Gastroesophageal sphincter (tissue), 4 donors: ENCODE measurements at regions not wholly inside any gene's neighbourhood (a gene's known extent, or its start where the extent isn't known, plus 50 kb on each side); places are given as distances from the start of the nearest gene placed in this dataset.

Source experiments
- ATAC-seq: fragments of 150-250 bp; one replicate; pipeline ENCODE4 v1.9.1; 2016; ENCODE audit warnings: mild to moderate bottlenecking, moderate library complexity
- H3K27ac ChIP-seq, 4 donors: fragments of 200-600 bp; sonication (generic) in 3 of 4; 1 replicate in 3 of 4; 2 replicates in 1 of 4; pipeline ENCODE4 v1.5.1; 2016 to 2019
- H3K27me3 ChIP-seq: fragments of 200-600 bp; sonication (generic); one replicate; pipeline ENCODE4 v1.5.1; 2019
- H3K36me3 ChIP-seq, 2 donors: fragments of 200-600 bp; sonication (generic); one replicate each; pipeline ENCODE4 v1.5.1; 2019; ENCODE audit warnings: control low read depth in 1 of 2
- H3K4me1 ChIP-seq, 3 donors: fragments of 200-600 bp; sonication (generic); 1 replicate in 2 of 3; 2 replicates in 1 of 3; pipeline ENCODE4 v1.5.1; 2016 to 2019; ENCODE audit warnings: control low read depth in 2 of 3
- H3K4me3 ChIP-seq, 2 donors: fragments of 200-600 bp; sonication (generic); one replicate each; pipeline ENCODE4 v1.5.1; 2019; ENCODE audit warnings: mild to moderate bottlenecking in 1 of 2, moderate library complexity in 1 of 2
- H3K9me3 ChIP-seq, 3 donors: fragments of 200-600 bp; sonication (generic); one replicate each; pipeline ENCODE4 v1.5.1; 2017 to 2019; ENCODE audit warnings: control low read depth in 2 of 3
- EP300 ChIP-seq: sonication (generic); formaldehyde crosslinking; IDR thresholded peaks from one replicate; pipeline ENCODE4 v1.6.1; 2017; ENCODE audit warnings: antibody characterized with exemption, mild to moderate bottlenecking
- POLR2A ChIP-seq, 2 donors: fragments of 450-650 bp; IDR thresholded peaks; one replicate each; pipeline ENCODE4 v1.6.1; 2017; ENCODE audit warnings: antibody characterized with exemption in 2 of 2, mild to moderate bottlenecking in 2 of 2, moderate library complexity in 1 of 2
- POLR2AphosphoS5 ChIP-seq: sonication (generic); formaldehyde crosslinking; IDR thresholded peaks from one replicate; pipeline ENCODE4 v1.6.1; 2017; ENCODE audit warnings: antibody characterized with exemption
- WGBS, 2 donors: methylation state at CpG; one replicate each; pipeline ENCODE4 v1.1.5; 2018; ENCODE audit warnings: low coverage in 1 of 2; 5-methylcytosine and 5-hydroxymethylcytosine counted together
- TF ChIP-seq, protein P1 (sequence below), 4 experiments: fragments of 200-600 bp in 2 of 4; fragments of 450-650 bp in 2 of 4; sonication (generic) in 1 of 4; IDR thresholded peaks; one replicate each; pipeline ENCODE4 v1.5.1; 2017 to 2019; ENCODE audit warnings: antibody characterized with exemption in 4 of 4, mild to moderate bottlenecking in 2 of 4, moderate library complexity in 2 of 4

DNA sequence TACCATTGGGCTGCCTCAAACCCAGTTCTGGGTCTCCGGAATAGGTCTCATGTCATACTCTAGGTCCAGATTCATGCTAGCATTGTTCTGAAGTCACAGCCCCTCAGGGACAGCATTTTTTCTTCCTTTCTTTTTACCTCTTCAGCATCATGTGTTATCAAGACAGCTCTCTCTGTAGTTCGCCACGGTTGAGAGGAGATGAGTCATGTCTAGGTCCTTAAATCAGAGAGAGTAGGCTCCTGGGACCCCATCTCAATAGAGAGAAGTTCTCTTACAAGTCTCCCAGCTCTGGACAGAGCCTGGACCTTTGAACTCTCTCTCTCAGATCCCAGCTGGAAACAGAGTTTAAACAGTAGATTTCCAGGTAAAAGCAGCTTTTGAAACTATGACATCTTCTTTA is 332.4 kb upstream of the CD180 start:
- Histone ChIP-seq H3K4me1 (no peaks in the 10 kb centered on the region), H3K9me3 (no peaks in the 10 kb centered on the region), H3K36me3 (no peaks in the 10 kb centered on the region), H3K27ac (no peak overlapping the region), H3K27me3 (no peaks in the 10 kb centered on the region), H3K4me3 (no peak overlapping the region)
- 79 to 88% methylated on average over 3 of the region's 3 CpGs for WGBS, 2 donors
- ATAC-seq = no peak
- TF ChIP-seq, protein P1, sequence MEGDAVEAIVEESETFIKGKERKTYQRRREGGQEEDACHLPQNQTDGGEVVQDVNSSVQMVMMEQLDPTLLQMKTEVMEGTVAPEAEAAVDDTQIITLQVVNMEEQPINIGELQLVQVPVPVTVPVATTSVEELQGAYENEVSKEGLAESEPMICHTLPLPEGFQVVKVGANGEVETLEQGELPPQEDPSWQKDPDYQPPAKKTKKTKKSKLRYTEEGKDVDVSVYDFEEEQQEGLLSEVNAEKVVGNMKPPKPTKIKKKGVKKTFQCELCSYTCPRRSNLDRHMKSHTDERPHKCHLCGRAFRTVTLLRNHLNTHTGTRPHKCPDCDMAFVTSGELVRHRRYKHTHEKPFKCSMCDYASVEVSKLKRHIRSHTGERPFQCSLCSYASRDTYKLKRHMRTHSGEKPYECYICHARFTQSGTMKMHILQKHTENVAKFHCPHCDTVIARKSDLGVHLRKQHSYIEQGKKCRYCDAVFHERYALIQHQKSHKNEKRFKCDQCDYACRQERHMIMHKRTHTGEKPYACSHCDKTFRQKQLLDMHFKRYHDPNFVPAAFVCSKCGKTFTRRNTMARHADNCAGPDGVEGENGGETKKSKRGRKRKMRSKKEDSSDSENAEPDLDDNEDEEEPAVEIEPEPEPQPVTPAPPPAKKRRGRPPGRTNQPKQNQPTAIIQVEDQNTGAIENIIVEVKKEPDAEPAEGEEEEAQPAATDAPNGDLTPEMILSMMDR (IDR thresholded peaks at IDR 0.05) = no peak
- no peak for TF ChIP-seq POLR2A (IDR thresholded peaks at IDR 0.05)
- no peak for TF ChIP-seq POLR2AphosphoS5
- TF ChIP-seq EP300 = no peak

DNA sequence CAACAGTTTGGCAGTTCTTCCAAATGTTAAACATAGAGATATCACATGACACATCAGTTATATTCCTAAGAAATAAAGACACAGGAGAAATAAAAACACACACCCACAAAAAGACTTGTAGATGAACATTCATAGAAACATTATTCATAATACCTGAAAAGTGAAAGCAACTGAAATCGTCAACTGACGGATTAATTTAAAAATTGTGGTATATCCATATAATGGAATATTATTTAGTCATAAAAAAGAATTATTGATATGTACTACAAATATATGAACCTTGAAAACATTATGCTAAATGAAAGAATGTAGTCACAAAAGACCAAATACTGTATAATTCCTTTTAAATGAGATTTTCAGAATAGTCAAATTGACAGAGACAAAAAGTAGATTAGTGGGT is 330.2 kb upstream of the CD180 start:
- Histone ChIP-seq H3K9me3 (no peaks in the 10 kb centered on the region), H3K27me3 (no peaks in the 10 kb centered on the region), H3K27ac (no peak overlapping the region), H3K4me3 (no peak overlapping the region), H3K36me3 (no peaks in the 10 kb centered on the region), H3K4me1 (no peaks in the 10 kb centered on the region)
- no peak for ATAC-seq
- TF ChIP-seq, protein P1 (IDR thresholded peaks at IDR 0.05) = no peak
- TF ChIP-seq POLR2A (IDR thresholded peaks at IDR 0.05) = no peak
- no peak for TF ChIP-seq EP300
- no peak for TF ChIP-seq POLR2AphosphoS5
- 89 to 95% methylated on average over 2 of the region's 2 CpGs for WGBS, 2 donors

DNA sequence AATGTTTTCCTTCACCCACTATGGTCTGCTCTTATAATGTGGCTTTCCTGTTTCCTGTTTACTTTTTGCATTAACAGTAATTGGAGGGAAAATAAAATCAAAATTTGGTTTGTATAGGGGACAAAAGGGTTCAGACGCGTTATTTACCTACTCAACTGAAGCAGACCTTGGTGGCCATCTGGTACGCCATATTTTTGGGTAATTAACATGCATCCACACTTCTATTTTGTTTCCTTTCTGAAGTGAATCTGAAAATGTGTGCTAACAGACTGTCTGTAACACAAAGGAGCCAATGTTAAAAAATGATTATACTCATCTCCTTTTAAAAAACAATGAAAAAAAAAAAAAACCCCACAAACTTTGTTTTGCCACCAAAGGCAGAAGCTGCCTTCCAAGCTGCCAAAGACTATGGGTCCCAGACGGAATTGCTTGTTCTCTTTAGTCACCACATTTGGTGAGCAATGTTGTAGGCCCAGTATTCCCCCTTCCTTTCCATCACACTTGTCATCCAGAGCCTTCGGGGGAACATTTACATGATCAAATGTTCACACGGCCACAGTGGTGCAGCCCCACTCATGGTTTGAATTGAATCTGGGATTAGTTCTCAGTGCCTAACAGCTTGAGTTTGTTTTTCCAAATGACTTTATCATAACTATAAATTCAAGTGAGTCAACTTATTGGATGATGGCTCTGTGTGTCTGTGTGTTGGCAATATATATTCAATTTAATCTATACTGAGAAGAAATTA is 323.7 kb upstream of the CD180 start:
- Histone ChIP-seq H3K27me3 (no peaks in the 10 kb centered on the region), H3K9me3 (no peaks in the 10 kb centered on the region), H3K4me3 (no peak overlapping the region), H3K4me1 (peaks cover 0 to 9% (median 3%) of the 10 kb centered on the region in 3 donors), H3K36me3 (no peaks in the 10 kb centered on the region), H3K27ac (no peak overlapping the region)
- 88 to 94% methylated on average over 5 to 6 of the region's 6 CpGs for WGBS, 2 donors
- no peak for ATAC-seq
- TF ChIP-seq EP300 (no peak), POLR2AphosphoS5 (no peak), POLR2A (IDR thresholded peaks at IDR 0.05) (no peak)
- TF ChIP-seq, protein P1 (IDR thresholded peaks at IDR 0.05) = no peak

DNA sequence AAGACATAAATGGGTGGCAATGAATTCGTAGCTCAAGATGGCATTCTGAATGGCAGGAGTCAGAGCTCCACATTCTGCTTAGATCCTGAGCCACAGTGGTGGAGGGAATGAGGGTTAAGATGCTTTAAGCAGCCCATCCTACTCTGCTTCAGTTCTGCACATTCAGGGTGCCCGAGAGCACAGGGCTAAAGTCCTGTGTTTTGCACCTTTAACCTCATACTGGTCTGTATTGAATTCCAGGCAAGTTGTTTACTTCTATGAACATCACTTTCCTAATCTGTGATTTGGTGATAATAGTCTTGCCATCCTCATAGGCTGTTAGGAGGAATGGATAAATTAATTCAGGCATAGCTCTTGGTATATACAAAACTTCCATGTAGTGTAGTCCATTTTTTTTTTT is 321.6 kb upstream of the CD180 start:
- 92 to 93% methylated on average over 2 of the region's 2 CpGs for WGBS, 2 donors
- TF ChIP-seq POLR2AphosphoS5 (no peak), EP300 (no peak), POLR2A (IDR thresholded peaks at IDR 0.05) (no peak)
- TF ChIP-seq, protein P1 (IDR thresholded peaks at IDR 0.05) = no peak

DNA sequence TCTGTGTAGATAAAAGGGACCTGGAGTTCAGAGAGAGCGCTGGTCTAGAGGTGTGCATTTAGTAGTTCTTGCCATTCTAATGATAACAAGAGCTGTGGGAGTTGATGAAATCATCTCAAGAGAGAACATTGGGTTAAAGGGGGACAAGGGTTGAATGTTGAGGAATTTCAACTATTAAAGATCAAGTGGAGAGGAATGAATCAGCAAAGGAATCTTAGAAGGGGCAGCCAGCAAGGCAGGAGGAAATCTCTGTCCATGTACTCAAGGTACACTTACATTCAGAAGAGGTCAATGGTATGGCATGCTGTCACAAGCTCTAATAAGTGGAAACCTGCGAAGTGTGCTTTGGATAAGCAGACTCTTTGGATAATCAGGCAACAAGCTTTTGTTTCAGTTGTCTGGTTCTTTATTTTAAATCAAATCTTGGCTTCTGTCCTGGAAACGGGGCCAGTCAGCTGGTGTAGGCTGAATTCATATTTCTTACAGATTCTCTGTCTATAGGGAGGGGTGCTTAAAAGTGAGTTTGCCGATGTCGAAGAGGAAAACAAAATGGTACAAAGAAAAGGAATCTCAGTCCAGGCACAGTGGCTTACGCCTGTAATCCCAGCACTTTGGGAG is 320.5 kb upstream of the CD180 start:
- H3K4me1 ChIP-seq = peaks cover 0 to 11% (median 3%) of the 10 kb centered on the region in 3 donors
- H3K4me3 ChIP-seq = no peak overlapping the region
- ATAC-seq = peak; percentile 66
- 24 to 57% methylated on average over 5 to 6 of the region's 6 CpGs for WGBS, 2 donors
- no peak for TF ChIP-seq EP300
- no peaks in the 10 kb centered on the region for H3K27me3 ChIP-seq
- no peaks in the 10 kb centered on the region for H3K9me3 ChIP-seq
- no peaks in the 10 kb centered on the region for H3K36me3 ChIP-seq
- peak overlapping the region in 2 of 4 donors; percentile 12 to 38 for H3K27ac ChIP-seq

More for the DNA sequence above, 321.6 kb upstream of the CD180 start:
- H3K4me3 ChIP-seq = no peak overlapping the region
- H3K4me1 ChIP-seq = peaks cover 0 to 9% (median 3%) of the 10 kb centered on the region in 3 donors
- no peak for ATAC-seq
- no peak overlapping the region for H3K27ac ChIP-seq
- H3K27me3 ChIP-seq = no peaks in the 10 kb centered on the region
- H3K36me3 ChIP-seq = no peaks in the 10 kb centered on the region
- H3K9me3 ChIP-seq = no peaks in the 10 kb centered on the region
